Retina (tissue), 1 donor: ENCODE measurements at regions not wholly inside any gene's neighbourhood (a gene's known extent, or its start where the extent isn't known, plus 50 kb on each side); places are given as distances from the start of the nearest gene placed in this dataset.

Experiments
- DNase-seq: peaks from one replicate; pipeline ENCODE4 v3.0.0-alpha.2; 2016

- no peak for DNase-seq
Observed at GRCh38 chr16:86166414-86166813, 267.5 kb downstream of the IRF8 start.

DNA sequence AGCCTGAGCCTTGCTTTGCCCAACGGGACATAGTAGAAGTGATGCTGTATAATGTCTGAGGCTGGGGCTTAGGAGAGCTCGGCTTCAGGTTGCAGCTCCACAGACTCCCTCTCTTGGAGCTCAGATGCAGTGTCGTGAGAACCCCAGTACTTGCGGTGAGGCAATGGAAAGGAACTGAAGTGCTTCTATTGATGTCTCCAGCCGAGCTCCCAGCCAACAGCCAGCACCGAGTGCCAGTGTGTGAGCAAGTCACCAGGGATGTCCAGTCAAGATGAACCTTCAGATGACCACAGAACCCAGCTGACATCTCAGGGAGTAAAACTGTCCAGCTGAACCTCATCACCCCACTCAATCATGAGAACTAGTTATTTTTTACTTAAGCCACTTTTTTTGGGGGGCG lies 268.1 kb downstream of the IRF8 start:
- no peak for DNase-seq

DNA sequence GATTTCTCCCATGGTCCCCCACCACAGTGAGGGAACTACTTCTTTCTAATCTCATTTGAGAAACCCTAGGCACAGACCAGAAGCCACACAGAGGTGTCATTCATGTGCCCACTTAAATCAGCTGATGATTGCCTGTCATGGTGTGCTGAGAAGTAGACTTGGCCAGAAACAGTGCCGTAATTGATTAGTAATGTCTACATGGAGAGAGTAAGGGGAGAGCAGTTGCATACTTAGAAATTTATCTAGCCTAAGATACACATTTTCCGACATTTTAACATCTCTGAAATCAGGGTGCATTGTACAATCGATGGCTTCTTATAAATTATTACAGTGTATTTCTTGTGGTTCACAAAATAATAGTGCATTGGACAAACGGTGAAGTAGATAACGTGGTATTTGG lies 271.8 kb downstream of the IRF8 start:
- DNase-seq = no peak

GRCh38 chr16:86171329-86171728 lies 272.4 kb downstream of the IRF8 start:
- no peak for DNase-seq

GRCh38 chr16:86175816-86176215 lies 276.9 kb downstream of the IRF8 start:
- no peak for DNase-seq

DNA sequence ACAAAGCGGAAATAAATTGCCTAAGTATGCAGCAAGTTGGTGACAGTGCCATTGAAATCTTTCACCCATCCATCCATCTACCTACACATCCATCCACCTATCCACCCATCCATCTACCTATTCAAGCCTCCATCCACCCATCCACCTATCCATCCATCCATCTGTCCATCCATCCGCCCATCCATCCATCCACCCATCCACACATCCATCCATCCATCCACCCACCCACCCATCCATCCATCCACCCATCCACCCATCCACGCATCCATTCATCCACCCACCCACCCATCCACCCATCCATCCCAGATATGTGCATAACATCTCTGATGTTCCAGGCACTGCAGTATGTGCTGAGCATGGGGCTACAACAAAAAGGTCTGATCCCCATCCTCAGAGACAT lies 277.5 kb downstream of the IRF8 start:
- no peak for DNase-seq

DNA sequence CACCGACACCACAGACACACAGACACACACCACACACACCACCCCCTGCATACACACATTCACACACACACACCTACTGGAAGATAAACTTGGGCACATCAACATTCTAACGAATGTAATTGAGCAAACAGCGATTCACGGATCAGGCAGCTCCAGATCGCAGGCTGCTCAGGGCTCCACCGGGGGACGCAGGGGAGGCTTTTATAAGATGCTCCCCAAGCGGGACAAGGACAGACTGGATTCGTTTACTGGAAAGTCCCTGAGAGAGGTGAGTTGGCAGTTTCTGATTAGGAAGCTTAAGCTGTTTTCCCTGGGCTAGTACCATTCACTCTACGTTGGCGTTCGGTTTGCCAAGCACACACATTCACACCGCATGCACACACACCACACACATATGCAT lies 281.3 kb downstream of the IRF8 start:
- DNase-seq = no peak

GRCh38 chr16:86180780-86181179 lies 281.8 kb downstream of the IRF8 start:
- no peak for DNase-seq

DNA sequence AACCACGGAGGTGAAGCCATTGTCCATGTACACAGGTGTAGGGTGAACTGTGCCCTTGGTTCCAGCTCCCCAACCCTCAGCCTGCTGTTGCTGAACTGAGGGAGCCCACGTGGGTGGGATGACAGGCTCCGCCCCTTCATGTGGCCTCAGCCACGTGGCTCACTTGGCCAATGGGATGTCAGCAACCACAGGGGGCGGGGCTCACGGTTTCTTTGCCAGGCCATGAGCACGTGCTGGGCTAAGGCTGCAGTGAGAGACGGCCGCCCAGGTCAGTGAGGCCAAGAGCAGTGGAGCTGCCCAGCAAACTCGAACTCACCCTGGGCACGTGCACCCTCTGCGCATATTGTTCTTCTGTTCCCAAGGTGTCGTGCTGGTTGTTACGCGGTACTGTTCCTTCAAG lies 282.6 kb downstream of the IRF8 start:
- DNase-seq = no peak

DNA sequence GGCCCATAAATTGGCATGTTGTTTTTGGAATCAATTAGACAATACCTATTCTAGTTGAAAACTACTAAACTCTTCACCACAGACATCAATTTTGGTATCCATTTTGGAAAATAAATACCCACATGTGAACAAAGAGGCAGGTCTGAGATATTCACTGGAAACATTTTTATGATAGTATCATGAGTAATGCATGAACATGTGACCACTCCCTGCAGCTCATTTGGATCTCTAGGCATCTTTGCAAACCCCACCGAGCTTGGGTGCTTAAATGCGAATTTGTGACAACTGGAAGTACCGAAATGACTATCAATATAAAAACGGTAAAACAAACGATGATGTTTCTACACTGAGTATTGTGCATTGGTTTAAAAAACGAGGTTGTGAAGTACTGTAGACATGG lies 285.2 kb downstream of the IRF8 start:
- no peak for DNase-seq

DNA sequence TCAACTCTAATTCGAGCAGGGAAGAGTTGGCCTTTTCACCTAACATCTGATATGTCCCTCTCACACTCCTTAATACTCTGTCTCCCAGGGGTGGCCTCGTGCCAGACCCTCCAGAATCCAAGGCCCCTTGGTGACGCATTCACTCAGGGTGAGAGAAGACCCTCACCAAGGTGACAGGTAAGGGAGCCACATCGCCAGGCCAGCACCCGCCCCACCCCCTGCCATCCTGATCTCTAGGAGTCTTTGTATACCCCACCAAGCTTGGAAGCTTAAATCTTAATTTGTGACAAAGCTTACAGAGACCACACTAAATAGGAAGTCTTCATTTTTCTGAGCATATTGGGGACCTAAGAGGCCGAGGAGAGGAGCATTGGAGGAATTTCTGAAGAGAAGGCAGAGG lies 286.1 kb downstream of the IRF8 start:
- no peak for DNase-seq

DNA sequence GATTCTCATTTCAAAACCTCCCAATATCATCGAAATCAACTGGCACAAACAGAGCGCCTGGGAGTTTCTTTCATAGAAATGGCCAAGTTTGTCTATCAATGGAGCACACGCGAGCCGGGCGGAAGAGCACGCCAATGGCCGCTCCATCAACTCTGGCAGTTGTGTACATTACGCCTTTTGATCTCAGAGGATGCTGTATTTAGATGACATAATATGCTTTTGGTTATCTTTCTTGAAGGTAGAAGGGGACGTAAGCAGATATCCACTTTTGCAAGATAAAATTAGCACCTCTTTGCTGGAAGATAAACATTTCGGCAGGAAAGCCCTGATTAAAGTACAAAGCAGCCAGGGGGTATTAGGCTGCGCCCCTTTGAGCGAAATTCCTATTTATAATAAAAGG lies 287.4 kb downstream of the IRF8 start:
- DNase-seq = no peak

GRCh38 chr16:86189934-86190333 lies 291.0 kb downstream of the IRF8 start:
- DNase-seq = no peak

DNA sequence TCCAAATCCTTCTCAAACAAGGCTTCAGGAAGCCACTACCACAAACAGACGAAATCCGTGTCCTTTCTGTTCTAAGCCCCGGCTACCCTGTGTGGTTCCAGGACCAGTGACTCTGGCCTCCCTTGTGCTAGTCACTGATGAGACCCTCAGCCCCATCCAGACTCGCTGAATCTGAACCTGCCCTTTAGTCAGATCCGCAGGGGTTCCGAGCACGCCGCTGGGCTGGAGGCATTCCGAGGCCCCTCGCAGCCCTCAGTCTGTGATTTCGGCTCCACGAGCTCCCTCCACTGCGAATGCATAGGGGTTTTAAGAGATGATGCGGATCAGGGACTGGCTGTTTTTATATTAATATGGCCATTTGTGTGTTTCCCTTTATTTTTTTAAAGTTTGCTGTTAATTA lies 292.7 kb downstream of the IRF8 start:
- no peak for DNase-seq

DNA sequence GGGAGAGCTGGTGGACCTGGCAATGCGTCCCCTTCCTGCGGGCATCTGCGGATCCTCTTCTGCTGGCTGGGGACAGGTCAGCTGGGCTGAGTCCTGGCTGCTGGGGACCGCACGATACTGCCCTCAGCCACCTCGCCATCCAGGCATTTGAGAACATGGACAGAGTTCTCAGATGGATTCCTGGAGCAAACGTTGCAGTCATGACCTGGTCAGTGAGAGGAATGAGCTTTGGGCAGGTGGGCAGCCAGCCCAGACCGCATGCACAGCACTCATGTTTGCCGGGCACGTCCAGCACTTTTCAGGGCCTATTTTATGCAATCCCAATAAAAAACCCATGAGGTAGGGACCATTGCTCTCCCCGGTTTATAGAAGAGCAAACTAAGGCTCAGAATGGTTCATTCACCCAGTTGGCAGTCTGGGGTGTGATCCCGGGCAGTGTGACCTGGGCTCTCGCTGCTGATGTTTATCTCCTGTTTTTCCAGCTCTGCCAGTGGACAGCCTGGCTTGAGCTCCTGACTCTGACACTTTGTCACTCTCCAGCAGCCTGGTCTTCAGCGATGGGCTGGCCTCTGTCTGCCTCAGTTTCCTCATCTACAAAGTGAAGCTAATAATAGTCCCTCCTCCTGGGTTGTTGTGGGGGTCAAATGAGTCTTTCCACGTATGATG lies 294.7 kb downstream of the IRF8 start:
- no peak for DNase-seq

DNA sequence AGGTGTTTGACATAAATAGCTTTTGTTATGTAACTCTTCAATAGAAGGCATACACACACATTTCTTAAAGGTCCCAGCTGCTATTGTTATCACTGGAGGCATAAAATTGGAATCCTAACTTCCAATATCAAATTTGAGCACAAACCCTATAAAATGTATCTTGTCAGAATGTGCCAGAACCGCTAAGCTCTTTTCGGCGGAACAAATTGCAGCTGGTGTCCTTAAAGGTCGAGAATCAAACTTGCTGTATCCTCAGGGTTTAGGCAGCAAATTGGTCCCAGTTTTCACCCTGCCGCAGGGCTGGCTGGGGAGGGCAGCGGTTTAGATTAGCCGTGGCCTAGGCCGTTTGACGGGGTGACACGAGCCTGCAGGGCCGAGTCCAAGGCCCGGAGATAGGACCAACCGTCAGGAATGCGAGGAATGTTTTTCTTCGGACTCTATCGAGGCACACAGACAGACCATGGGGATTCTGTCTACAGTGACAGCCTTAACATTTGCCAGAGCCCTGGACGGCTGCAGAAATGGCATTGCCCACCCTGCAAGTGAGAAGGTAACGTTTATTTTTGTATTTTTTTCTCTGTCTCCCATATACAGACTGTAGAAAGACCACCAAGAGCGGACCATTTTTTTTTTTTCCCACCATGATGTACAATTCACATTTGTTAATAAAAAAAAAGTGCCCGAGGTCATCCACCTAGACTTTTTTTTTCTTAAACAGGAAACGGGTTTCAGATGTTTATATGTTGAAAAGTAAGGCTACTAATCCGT lies 297.1 kb downstream of the IRF8 start:
- DNase-seq = no peak

- no peak for DNase-seq
Observed at GRCh38 chr16:86196687-86197391, 297.9 kb downstream of the IRF8 start.

DNA sequence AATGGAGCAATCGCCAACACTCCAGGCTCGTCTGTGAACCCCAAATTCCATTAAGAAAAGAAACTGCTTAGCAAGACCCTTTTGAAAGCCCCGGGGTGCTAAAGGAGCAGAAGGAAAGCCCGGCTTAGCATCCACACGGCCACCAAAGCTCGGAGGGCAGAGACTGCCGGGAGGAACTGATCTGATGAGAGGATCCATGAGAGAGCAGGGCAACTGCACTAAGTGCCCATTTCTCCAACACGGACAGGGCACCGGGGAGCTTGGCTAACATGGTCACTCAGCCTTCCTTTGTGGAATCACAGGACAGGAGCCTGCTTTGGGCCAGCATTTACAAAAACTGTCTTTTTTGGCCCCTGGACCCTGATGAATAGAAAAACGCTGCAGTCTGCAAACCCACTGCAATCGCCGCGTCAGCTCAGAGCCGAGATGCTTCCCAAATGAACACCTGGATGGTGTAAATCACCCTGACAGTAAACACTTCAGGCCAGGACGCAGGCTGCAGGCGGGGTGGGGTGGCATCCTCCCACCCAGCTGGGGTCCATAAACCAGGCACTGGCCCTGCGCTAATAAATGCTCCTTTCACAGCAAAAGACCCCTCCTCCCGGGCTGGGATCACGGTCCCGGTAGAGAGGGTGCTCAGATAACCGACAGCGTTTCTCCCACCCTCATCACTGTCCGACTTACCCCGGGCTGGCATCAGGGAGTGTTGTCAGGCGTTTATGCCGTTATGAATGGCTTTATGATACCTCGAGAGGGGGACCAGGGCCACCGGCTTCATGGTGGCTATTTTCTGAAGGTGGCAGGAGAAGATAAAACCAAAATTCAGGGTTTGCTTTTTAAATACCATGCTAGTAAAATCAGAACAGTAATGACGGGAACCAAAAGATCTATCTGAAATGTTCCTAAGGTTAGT lies 299.5 kb downstream of the IRF8 start:
- DNase-seq = no peak

DNA sequence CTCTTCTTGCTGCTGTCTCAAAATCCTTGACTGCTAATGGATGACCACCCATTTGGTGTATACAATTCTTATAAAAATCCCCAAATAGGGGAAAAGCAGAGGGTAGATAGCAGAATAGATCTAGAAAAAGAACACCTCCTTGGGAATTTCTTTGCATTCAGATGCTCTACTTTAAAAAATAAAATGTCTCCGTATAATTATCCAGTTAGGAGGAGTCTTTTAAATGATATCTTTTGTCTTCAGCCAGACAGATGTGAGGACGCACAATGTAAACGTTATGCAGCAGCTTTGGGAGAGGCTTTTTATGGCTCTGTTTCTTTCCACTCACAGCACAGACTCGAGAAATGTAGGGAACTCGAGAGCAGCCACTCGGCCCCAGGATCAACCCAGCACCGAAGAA lies 300.2 kb downstream of the IRF8 start:
- no peak for DNase-seq

GRCh38 chr16:86199871-86200695 lies 301.1 kb downstream of the IRF8 start:
- DNase-seq = no peak

GRCh38 chr16:86200722-86201121 lies 301.8 kb downstream of the IRF8 start:
- DNase-seq = no peak

GRCh38 chr16:86201746-86202145 lies 302.8 kb downstream of the IRF8 start:
- DNase-seq = no peak
